Peyer's patch (tissue), 4 donors: ENCODE measurements at regions not wholly inside any gene's neighbourhood (a gene's known extent, or its start where the extent isn't known, plus 50 kb on each side); places are given as distances from the start of the nearest gene placed in this dataset.
"Not testable (repeated sequence)": the region's sequence is repeated elsewhere in the genome, so short reads cannot be mapped to it uniquely, and the experiment has no call there.

Source experiments
- POLR2A ChIP-seq, 2 donors: fragments of 450-650 bp; IDR thresholded peaks; one replicate each; pipeline ENCODE4 v1.5.1; 2017; ENCODE audit warnings: antibody characterized with exemption in 2 of 2, mild to moderate bottlenecking in 2 of 2, moderate library complexity in 2 of 2
- TF ChIP-seq, protein P1 (sequence below), 6 experiments: fragments of 450-650 bp in 4 of 6; fragments of 200-600 bp in 2 of 6; sonication (generic) in 1 of 6; IDR thresholded peaks; one replicate each; pipeline ENCODE4 v1.5.1; 2017 to 2019; ENCODE audit warnings: antibody characterized with exemption in 6 of 6, mild to moderate bottlenecking in 3 of 6, moderate library complexity in 1 of 6

DNA sequence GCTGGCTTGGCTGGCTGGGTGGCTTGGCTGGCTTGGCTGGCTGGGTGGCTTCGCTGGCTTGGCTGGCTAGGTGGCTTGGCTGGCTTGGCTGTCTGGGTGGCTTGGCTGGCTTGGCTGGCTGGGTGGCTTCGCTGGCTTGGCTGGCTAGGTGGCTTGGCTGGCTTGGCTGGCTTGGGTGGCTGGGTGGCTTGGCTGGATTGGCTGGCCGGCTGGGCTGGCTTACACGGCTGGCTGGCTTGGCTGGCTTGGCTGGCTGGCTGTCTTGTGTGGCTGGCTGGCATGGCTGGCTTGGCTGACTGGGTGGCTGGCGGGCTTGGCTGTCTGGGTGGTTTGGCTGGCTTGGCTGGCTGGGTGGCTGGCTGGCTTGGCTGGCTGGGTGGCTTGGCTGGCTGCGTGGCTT is 437.0 kb downstream of the GOLGA6L6 start:
- TF ChIP-seq, protein P1, sequence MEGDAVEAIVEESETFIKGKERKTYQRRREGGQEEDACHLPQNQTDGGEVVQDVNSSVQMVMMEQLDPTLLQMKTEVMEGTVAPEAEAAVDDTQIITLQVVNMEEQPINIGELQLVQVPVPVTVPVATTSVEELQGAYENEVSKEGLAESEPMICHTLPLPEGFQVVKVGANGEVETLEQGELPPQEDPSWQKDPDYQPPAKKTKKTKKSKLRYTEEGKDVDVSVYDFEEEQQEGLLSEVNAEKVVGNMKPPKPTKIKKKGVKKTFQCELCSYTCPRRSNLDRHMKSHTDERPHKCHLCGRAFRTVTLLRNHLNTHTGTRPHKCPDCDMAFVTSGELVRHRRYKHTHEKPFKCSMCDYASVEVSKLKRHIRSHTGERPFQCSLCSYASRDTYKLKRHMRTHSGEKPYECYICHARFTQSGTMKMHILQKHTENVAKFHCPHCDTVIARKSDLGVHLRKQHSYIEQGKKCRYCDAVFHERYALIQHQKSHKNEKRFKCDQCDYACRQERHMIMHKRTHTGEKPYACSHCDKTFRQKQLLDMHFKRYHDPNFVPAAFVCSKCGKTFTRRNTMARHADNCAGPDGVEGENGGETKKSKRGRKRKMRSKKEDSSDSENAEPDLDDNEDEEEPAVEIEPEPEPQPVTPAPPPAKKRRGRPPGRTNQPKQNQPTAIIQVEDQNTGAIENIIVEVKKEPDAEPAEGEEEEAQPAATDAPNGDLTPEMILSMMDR (IDR thresholded peaks at IDR 0.05) = not testable (repeated sequence)
- not testable (repeated sequence) for TF ChIP-seq POLR2A (IDR thresholded peaks at IDR 0.05)
